Islet precursor cell (in vitro differentiated cells): ENCODE measurements at regions not wholly inside any gene's neighbourhood (a gene's known extent, or its start where the extent isn't known, plus 50 kb on each side); places are given as distances from the start of the nearest gene placed in this dataset.
A peak's percentile ranks its signal among the peaks of the same experiment; 100 is the strongest.
"Not testable (repeated sequence)": the region's sequence is repeated elsewhere in the genome, so short reads cannot be mapped to it uniquely, and the experiment has no call there.

ENCODE experiments used
- DNase-seq: peaks from one replicate; pipeline ENCODE4 v3.0.0-alpha.2; 2018

- not testable (repeated sequence) for DNase-seq
Measured at GRCh38 chr15:92827991-92828390, 72.1 kb upstream of the CHD2 start.

DNA sequence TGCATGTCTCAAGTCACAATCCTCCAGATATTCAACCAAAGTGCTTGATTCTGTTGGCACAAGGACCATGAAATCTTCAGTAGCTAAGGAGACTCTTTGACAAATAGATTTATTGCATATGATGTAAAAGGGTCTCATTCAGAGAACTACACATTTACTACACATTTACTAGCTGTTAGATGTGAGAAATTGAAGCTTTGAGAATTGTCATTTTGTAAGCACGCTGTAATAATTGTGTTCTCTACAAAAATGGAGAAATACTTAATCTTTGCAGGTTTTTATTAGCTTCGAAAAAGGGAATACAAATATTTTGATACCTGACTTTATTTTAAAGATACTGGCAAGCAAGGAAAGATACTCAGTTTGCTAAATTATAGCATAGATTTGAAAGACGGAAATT is 70.2 kb upstream of the CHD2 start:
- no peak for DNase-seq

DNA sequence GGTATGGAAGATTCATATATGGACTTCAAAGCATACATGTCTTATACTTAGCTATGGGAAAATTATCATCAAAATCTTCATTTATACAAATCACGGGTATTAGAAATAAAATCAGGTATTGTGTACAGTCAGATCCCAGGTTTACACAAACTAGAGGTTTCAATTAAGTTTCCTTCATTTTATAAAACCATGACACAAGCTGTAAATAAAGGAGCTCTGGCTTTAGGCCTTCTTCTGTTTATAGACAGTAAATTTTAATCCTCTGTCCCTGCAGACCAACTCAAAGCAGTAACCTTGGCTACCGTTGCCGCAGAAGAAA is 68.8 kb upstream of the CHD2 start:
- no peak for DNase-seq

DNA sequence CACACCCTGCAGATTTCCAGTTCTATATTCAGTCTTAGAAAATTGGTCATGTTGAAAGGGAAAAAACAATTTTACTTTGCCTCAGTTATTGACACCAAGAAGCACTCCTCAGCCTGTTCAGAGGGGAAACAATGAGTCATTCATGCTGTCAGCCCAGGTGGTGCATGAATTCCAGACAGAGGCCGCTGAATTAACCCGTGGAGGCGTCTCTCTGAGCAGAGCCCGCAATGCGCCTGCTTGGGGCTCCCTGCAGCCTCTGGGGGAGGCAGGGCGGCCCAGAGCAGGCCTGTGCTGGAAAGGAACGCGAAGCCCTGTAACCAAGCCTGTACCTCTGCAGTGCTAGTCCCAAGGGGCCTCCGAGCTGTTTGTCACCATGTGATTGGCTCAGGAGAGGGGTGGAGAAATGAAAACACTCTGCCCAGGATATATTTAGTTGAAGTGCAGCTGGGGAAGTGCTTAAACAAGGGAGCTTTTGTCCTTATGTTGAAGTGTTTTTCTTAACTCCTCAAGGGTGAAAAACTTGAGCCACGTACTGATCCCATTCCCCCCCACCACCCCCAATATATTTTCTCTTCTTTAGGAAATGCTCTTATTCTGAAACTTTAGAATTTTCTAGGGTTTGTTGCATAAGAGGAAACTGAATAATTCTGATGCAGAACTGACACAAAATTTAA is 68.3 kb upstream of the CHD2 start:
- DNase-seq: peak; percentile 100

DNA sequence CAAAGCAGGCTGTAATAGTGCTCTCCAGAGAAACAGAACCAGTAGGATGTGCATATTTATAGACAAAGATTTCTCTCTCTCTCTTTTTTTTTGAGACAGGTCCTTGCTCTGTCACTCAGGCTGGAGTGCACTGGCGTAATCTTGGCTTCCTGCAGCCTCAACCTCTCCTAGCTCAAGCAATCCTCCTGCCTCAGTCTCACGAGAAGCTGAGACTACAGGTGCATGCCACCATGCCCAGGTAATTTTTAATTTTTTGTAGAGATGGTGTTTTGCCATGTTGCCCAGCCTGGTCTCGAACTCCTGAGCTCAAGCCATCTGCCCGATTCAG is 67.1 kb upstream of the CHD2 start:
- DNase-seq: no peak

GRCh38 chr15:92833493-92834271 is 66.4 kb upstream of the CHD2 start:
- DNase-seq: no peak

- DNase-seq: peak; percentile 73
Measured at GRCh38 chr15:92839696-92840095, 60.4 kb upstream of the CHD2 start.

GRCh38 chr15:92840149-92840548 is 60.0 kb upstream of the CHD2 start:
- peak; percentile 66 for DNase-seq

GRCh38 chr15:92843326-92843725 is 56.8 kb upstream of the CHD2 start:
- DNase-seq: no peak

DNA sequence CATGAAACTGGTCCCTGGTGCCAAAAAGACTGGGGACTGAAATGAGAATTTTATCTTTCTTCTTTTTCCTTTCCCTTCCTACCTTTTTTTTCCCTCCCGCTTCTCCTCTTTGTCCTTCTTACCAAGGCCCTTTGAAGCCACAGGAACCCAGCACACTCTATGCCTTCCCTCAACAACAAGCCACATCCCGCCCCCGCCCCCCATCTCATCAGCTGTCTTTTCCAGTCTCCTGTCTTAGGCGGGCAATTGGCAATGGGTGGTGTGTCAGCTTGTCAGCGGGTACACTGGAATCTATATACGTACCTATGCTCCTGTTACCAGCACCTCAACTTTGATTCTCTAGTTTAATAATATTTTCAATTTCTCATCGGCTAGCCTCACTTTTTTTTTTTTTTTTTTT is 56.3 kb upstream of the CHD2 start:
- DNase-seq: no peak

DNA sequence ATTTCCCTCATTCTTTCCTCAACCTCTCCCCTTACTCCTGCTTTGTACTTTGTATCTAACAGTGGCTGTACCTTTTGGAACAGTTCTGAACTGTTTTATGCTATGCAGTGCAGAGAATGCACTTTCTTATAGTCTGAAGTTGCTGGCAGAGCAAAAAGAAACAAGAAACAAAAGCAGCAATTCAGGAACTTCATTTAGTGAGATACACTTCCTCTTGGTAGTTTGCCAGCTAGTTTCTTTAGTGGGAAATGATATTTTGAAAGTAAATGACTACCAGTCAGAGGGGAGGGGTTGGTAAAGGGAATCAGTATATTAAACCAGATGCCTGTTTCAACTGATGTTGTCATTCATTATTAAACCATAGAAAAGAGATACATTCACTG is 55.0 kb upstream of the CHD2 start:
- no peak for DNase-seq

DNA sequence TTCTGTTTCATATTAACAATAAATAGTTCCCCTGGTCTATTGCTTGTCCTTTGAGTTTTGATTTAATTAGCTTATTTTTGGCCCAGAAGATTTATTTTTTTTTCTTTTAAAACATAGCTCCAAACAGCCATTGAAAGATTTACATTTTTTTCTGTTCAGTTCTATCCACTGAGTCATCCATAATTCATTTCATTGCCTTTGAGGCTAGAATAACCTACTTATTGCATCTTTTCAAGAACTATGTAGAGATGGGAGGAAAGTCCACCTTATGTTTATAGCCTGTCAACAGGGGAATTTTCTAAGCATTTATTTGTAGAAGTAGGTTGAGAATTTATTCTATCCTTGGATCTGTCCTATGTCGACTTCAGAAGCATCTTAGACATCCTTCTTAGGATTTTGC is 53.4 kb upstream of the CHD2 start:
- no peak for DNase-seq

DNA sequence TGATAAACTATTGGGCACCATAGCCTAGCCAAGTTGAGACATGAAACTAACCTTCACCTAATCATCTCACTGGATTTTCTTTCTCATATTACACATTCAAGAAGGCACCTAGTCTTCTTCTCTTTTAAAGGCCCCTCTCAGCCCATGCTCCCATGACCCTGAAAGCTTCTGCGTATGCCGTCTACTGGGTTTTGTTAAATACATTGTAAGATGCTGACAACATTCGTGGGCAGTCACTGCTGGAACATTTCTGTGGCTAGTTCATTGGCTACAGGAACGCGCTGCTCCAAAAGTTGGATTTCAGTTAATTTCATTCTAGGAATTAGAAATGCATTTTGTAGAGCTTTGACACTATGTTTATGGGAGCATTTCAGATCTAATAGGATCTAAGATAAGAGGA is 52.3 kb upstream of the CHD2 start:
- peak; percentile 18 for DNase-seq

- peak; percentile 31 for DNase-seq
Measured at GRCh38 chr15:92848464-92848851, 51.7 kb upstream of the CHD2 start.

- DNase-seq: peak; percentile 14
Measured at GRCh38 chr15:92848852-92849598, 51.1 kb upstream of the CHD2 start.

DNA sequence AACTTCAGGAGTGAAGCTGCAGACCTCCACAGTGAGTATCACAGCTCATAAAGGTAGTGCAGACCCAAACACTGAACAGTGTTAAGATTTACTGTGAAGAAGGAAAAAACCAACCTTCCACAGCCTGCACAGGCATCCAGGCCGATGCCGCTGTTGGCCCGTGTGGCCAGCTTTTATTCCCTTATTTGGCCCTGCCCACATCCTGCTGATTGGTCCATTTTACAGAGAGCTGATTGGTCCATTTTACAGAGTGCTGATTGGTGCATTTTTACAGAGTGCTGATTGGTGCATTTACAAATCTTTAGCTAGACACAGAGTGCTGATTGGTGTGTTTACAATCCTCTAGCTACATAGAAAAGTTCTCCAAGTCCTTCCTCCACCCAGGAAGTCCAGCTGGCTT is 49.9 kb upstream of the CHD2 start:
- peak; percentile 32 for DNase-seq
